ENCODE measurements at regions not wholly inside any gene's neighbourhood (a gene's known extent, or its start where the extent isn't known, plus 50 kb on each side); places are given as distances from the start of the nearest gene placed in this dataset.

- no peak for DNase-seq
- Histone ChIP-seq H3K9me3 (no peaks in the 10 kb centered on the region), H3K36me3 (no peaks in the 10 kb centered on the region), H3K27ac (no peak overlapping the region), H3K4me3 (no peak overlapping the region), H3K27me3 (no peaks in the 10 kb centered on the region), H3K4me1 (no peaks in the 10 kb centered on the region)
- TF ChIP-seq POLR2AphosphoS5 (IDR thresholded peaks at IDR 0.05): no peak
- TF ChIP-seq EP300 (IDR thresholded peaks at IDR 0.05): no peak
- no peak for TF ChIP-seq POLR2A (IDR thresholded peaks at IDR 0.05)
- TF ChIP-seq CTCF (IDR thresholded peaks at IDR 0.05): no peak
- 67 to 71% methylated on average over 7 of the region's 7 CpGs for WGBS, 2 donors
- no peak for ATAC-seq (ENCODE audit: low FRiP score in 2 of 2)
These were observed 334.5 kb downstream of the TENT4A start for GRCh38 chr5:7047511-7048261.

- Histone ChIP-seq H3K27me3 (no peaks in the 10 kb centered on the region), H3K9me3 (no peaks in the 10 kb centered on the region), H3K27ac (no peak overlapping the region), H3K36me3 (no peaks in the 10 kb centered on the region), H3K4me1 (no peaks in the 10 kb centered on the region), H3K4me3 (no peak overlapping the region)
- ATAC-seq (ENCODE audit: low FRiP score in 2 of 2): no peak
- no peak for TF ChIP-seq EP300 (IDR thresholded peaks at IDR 0.05)
- TF ChIP-seq POLR2AphosphoS5 (IDR thresholded peaks at IDR 0.05): no peak
- no peak for TF ChIP-seq CTCF (IDR thresholded peaks at IDR 0.05)
- TF ChIP-seq POLR2A (IDR thresholded peaks at IDR 0.05): no peak
- no peak for DNase-seq
- 61 to 71% methylated on average over 1 of the region's 1 CpG for WGBS, 2 donors
These were observed 337.8 kb downstream of the TENT4A start for GRCh38 chr5:7050986-7051385.

GRCh38 chr5:7053125-7053524 lies 339.9 kb downstream of the TENT4A start:
- H3K4me1 ChIP-seq: no peaks in the 10 kb centered on the region
- no peak overlapping the region for H3K4me3 ChIP-seq
- DNase-seq (no peak), ATAC-seq (ENCODE audit: low FRiP score in 2 of 2) (no peak)
- H3K36me3 ChIP-seq: no peaks in the 10 kb centered on the region
- no peaks in the 10 kb centered on the region for H3K27me3 ChIP-seq
- TF ChIP-seq POLR2AphosphoS5 (IDR thresholded peaks at IDR 0.05): no peak
- TF ChIP-seq EP300 (IDR thresholded peaks at IDR 0.05): no peak
- TF ChIP-seq POLR2A (IDR thresholded peaks at IDR 0.05): no peak
- TF ChIP-seq CTCF (IDR thresholded peaks at IDR 0.05): no peak
- no peaks in the 10 kb centered on the region for H3K9me3 ChIP-seq
- H3K27ac ChIP-seq: no peak overlapping the region

DNA sequence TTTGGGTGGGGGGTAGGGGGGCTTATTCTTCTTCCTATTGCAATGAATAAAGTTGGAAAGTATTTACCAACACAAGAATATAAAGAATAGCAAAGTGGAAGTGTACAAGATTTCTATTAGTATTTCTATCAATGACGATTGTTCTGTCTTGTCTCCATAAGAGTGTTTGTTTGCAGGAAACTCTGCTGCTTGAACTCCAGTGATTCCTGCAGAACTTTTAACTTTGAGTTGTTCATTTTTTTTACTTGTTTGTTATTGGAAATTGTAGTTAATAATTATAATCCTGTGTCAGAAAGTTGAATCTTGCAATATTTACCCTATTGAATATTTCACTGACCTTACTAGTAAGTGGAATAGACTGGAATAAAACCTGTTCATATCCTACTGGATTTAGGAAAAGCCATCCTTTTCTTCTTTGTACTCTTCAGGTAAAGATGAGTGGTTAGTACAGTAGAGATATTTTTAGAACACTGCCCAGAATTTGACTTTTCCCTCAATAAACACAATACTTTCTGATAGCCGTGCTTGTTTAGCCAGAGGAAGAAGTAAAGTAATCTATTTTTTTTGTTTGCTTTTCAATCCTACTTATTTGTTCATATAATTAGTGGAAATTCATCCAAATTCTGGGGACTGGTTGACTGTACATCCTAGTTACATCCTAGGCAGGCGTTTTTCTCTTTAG lies 340.4 kb downstream of the TENT4A start:
- Histone ChIP-seq H3K9me3 (no peaks in the 10 kb centered on the region), H3K27me3 (no peaks in the 10 kb centered on the region), H3K4me3 (no peak overlapping the region), H3K4me1 (no peaks in the 10 kb centered on the region), H3K27ac (no peak overlapping the region), H3K36me3 (no peaks in the 10 kb centered on the region)
- TF ChIP-seq CTCF (IDR thresholded peaks at IDR 0.05) (no peak), POLR2AphosphoS5 (IDR thresholded peaks at IDR 0.05) (no peak), POLR2A (IDR thresholded peaks at IDR 0.05) (no peak), EP300 (IDR thresholded peaks at IDR 0.05) (no peak)
- DNase-seq (no peak), ATAC-seq (ENCODE audit: low FRiP score in 2 of 2) (no peak)
- 62 to 71% methylated on average over 3 of the region's 3 CpGs for WGBS, 2 donors

Measured in upper lobe of left lung (tissue), 6 donors.